Ovary (tissue), 7 donors: ENCODE measurements at regions not wholly inside any gene's neighbourhood (a gene's known extent, or its start where the extent isn't known, plus 50 kb on each side); places are given as distances from the start of the nearest gene placed in this dataset.

ENCODE experiments used
- DNase-seq, 5 donors: peaks; one replicate each; pipeline ENCODE4 v3.0.0-alpha.2; 2019 to 2020
- H3K27ac ChIP-seq, 2 donors: fragments of 200-600 bp; one replicate each; pipeline versions ENCODE4 v1.5.1 to v1.8.0; 2019 to 2022
- H3K27me3 ChIP-seq: fragments of 200-600 bp; one replicate; pipeline ENCODE4 v1.8.0; 2022
- H3K36me3 ChIP-seq: fragments of 200-600 bp; sonication (generic); one replicate; pipeline ENCODE4 v1.5.1; 2019
- H3K4me1 ChIP-seq: one replicate; pipeline ENCODE4 v1.8.1; 2013; ENCODE audit warnings: mild to moderate bottlenecking, moderate library complexity; ENCODE audit not compliant: insufficient read depth
- H3K4me3 ChIP-seq: fragments of 200-600 bp; sonication (generic); one replicate; pipeline ENCODE4 v1.5.1; 2017
- H3K9me3 ChIP-seq, 2 donors: fragments of 200-600 bp in 1 of 2; sonication (generic) in 1 of 2; one replicate each; pipeline versions ENCODE4 v1.5.1 to v1.8.1; 2013 to 2019; ENCODE audit warnings: mild to moderate bottlenecking in 1 of 2, moderate library complexity in 1 of 2
- EP300 ChIP-seq: sonication (generic); formaldehyde crosslinking; IDR thresholded peaks from one replicate; pipeline ENCODE4 v1.6.1; 2017; ENCODE audit warnings: antibody characterized with exemption
- POLR2A ChIP-seq: fragments of 450-650 bp; IDR thresholded peaks from one replicate; pipeline ENCODE4 v1.6.1; 2017; ENCODE audit warnings: antibody characterized with exemption, mild to moderate bottlenecking, moderate library complexity
- WGBS, 3 donors: extraction: QIAGEN DNeasy Blood & Tissue Kit in 1 of 3; methylation state at CpG; one replicate each; pipeline versions ENCODE4 v1.1.5 to v1.1.7; 2013 to 2017; 5-methylcytosine and 5-hydroxymethylcytosine counted together
- intact Hi-C, 4 donors: fragments of 100-400 bp; cut with DNase I; formaldehyde crosslinking; loops; one replicate each; pipeline versions ENCODE4 v1.11.0 to v1.15.1; 2022 to 2023
- TF ChIP-seq, protein P1 (sequence below), 3 donors: fragments of 450-650 bp in 2 of 3; fragments of 200-600 bp in 1 of 3; IDR thresholded peaks; one replicate each; pipeline versions ENCODE4 v1.5.1 to v1.8.0; 2016 to 2022; ENCODE audit warnings: antibody characterized with exemption in 3 of 3, mild to moderate bottlenecking in 1 of 3
- donor health status: DM: no; HTN: no; CAD: no; lungs with moderate emphysema.
- donor health status: DM: no; HTN: no; CAD: no.
- donor health status: Bipolar disorder and iron deficiency.
- donor health status: DM: no; HTN: no; CAD: no.
- donor health status: DM: yes; HTN: yes; CAD: no.

DNA sequence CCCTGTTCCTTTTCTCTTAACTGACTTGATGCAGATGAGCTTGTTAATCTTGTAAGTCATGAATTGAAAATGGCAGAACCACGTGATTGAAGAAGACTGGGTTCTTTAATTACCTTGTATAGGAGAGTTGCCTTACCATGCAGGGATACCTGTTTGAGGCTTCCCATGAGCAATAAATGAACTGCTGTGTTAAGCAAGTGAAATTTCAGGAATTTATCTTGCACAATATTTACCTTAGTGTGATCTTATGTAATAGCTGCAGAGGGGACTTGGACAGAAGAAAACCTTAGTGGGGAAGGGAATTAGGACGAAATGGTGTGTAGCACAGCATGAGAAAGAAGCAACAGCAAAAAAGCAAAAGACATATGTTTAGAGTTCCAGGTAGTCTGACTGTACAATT is 384.0 kb upstream of the TMEFF2 start:
- Histone ChIP-seq H3K4me1 (no peaks in the 10 kb centered on the region), H3K36me3 (no peaks in the 10 kb centered on the region), H3K4me3 (no peak overlapping the region), H3K9me3 (no peaks in the 10 kb centered on the region), H3K27ac (no peak overlapping the region), H3K27me3 (no peaks in the 10 kb centered on the region)
- DNase-seq: no peak
- TF ChIP-seq POLR2A: no peak
- TF ChIP-seq, protein P1, sequence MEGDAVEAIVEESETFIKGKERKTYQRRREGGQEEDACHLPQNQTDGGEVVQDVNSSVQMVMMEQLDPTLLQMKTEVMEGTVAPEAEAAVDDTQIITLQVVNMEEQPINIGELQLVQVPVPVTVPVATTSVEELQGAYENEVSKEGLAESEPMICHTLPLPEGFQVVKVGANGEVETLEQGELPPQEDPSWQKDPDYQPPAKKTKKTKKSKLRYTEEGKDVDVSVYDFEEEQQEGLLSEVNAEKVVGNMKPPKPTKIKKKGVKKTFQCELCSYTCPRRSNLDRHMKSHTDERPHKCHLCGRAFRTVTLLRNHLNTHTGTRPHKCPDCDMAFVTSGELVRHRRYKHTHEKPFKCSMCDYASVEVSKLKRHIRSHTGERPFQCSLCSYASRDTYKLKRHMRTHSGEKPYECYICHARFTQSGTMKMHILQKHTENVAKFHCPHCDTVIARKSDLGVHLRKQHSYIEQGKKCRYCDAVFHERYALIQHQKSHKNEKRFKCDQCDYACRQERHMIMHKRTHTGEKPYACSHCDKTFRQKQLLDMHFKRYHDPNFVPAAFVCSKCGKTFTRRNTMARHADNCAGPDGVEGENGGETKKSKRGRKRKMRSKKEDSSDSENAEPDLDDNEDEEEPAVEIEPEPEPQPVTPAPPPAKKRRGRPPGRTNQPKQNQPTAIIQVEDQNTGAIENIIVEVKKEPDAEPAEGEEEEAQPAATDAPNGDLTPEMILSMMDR (IDR thresholded peaks at IDR 0.05): no peak
- no peak for TF ChIP-seq EP300
- WGBS, 3 donors: 56 to 69% (median 64%) methylated on average over 2 of the region's 2 CpGs
- intact Hi-C loops: no loop called here

DNA sequence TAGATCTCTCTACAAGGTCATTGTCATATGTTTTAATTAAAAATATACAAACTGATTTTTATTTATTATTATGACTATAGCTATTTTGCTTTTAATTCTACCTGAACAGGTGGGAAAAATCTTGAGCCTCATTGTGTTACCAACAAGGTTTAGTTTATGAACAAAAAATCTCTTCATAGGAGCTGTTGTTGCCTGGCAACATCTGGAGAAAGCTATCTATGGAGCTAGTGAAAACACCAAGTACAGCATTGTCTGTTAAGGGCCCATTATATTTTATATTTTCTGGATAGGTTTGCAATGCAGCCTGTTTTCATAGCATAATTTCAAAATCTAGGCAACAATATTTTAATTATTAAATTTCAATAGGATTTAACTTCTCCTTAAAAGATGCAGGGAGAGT is 383.0 kb upstream of the TMEFF2 start:
- H3K4me1 ChIP-seq: no peaks in the 10 kb centered on the region
- H3K27me3 ChIP-seq: no peaks in the 10 kb centered on the region
- no peak overlapping the region for H3K27ac ChIP-seq
- no peaks in the 10 kb centered on the region for H3K36me3 ChIP-seq
- intact Hi-C loops: no loop called here
- no peak overlapping the region for H3K4me3 ChIP-seq
- no peak for TF ChIP-seq POLR2A
- no peak for TF ChIP-seq EP300
- TF ChIP-seq, protein P1 (IDR thresholded peaks at IDR 0.05): no peak
- H3K9me3 ChIP-seq: no peaks in the 10 kb centered on the region
- DNase-seq: no peak

DNA sequence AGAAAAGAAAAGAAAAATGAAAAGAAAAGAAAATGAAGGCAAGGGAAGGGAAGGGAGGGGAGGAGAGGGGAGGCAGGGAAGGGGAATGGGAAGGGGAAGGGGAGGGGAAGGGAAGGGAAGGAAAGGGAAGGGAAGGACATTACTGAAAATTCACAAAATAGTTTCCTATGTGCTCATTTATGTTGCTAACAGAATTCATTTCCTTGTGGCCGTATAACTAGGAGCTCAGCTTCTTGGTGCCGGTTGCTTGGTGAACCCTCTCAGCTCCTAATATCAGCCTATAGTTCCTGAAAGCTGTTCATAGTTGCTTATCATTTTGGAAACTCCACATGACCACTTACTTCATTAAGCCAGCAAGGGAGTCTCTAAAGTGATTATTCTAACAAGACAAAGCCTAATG is 379.8 kb upstream of the TMEFF2 start:
- intact Hi-C loops: loop anchor here in 1 of 4 donors (2.0 kb wide), 1 partner anchor 18 kb away; no protein-coding TSS in a partner anchor
- no peak for DNase-seq
- Histone ChIP-seq H3K4me1 (no peaks in the 10 kb centered on the region), H3K4me3 (no peak overlapping the region), H3K27me3 (no peaks in the 10 kb centered on the region), H3K36me3 (no peaks in the 10 kb centered on the region), H3K27ac (no peak overlapping the region), H3K9me3 (no peaks in the 10 kb centered on the region)
- WGBS, 3 donors: 79 to 93% (median 87%) methylated on average over 2 of the region's 2 CpGs
- TF ChIP-seq, protein P1 (IDR thresholded peaks at IDR 0.05): no peak
- TF ChIP-seq EP300 (no peak), POLR2A (no peak)

DNA sequence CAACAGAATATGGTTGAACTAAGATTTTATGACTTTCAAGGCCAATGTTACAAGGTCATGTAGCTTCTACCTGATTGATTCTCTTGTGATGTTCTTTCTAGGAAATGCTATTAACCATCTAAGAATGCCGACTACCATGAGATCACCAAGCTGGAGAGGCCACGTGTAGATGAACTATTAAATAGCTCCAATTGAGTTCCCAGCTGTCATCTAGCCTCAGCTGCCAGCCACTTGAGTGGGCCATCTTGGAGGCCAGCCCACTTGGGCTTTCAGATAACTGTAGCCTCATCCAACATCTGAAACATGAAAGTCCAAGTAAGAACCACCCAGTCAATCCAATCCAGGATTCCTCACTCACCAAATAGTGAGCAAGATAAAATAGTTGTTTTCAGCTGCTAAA is 376.9 kb upstream of the TMEFF2 start:
- Histone ChIP-seq H3K27me3 (no peaks in the 10 kb centered on the region), H3K36me3 (no peaks in the 10 kb centered on the region), H3K27ac (no peak overlapping the region), H3K4me3 (no peak overlapping the region), H3K4me1 (no peaks in the 10 kb centered on the region), H3K9me3 (no peaks in the 10 kb centered on the region)
- no peak for TF ChIP-seq EP300
- TF ChIP-seq, protein P1 (IDR thresholded peaks at IDR 0.05): no peak
- TF ChIP-seq POLR2A: no peak
- WGBS, 3 donors: 66 to 74% (median 74%) methylated on average over 2 of the region's 2 CpGs
- intact Hi-C loops: no loop called here
- DNase-seq: no peak

GRCh38 chr2:192570788-192571187 is 376.1 kb upstream of the TMEFF2 start:
- DNase-seq: no peak
- Histone ChIP-seq H3K27ac (no peak overlapping the region), H3K27me3 (no peaks in the 10 kb centered on the region), H3K4me3 (no peak overlapping the region), H3K36me3 (no peaks in the 10 kb centered on the region), H3K9me3 (no peaks in the 10 kb centered on the region), H3K4me1 (no peaks in the 10 kb centered on the region)
- WGBS, 3 donors: 78 to 91% (median 89%) methylated on average over 1 of the region's 1 CpG
- TF ChIP-seq EP300 (no peak), POLR2A (no peak)
- TF ChIP-seq, protein P1 (IDR thresholded peaks at IDR 0.05): no peak
- intact Hi-C loops: no loop called here
